ENCODE measurements at regions not wholly inside any gene's neighbourhood (a gene's known extent, or its start where the extent isn't known, plus 50 kb on each side); places are given as distances from the start of the nearest gene placed in this dataset.

DNA sequence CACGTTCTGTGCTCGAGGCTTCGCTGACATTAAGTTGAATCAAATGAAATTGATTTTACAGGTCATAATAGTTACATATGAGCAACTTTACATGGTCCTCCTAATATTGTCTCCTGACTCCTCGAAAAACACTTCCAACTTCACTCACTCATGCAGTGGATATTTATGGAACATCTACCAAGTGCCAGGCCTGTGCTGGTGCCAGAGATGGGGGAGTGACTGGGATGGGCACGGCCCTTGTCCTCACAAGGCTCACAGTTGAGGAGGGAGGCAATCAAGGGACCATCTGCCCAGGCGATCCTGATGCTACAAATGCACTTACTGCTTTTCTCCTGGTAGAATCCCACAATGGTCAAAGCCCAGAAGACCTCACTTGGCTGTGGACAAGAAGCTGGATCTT is 426.4 kb downstream of the PREX1 start:
- TF ChIP-seq, protein P1, sequence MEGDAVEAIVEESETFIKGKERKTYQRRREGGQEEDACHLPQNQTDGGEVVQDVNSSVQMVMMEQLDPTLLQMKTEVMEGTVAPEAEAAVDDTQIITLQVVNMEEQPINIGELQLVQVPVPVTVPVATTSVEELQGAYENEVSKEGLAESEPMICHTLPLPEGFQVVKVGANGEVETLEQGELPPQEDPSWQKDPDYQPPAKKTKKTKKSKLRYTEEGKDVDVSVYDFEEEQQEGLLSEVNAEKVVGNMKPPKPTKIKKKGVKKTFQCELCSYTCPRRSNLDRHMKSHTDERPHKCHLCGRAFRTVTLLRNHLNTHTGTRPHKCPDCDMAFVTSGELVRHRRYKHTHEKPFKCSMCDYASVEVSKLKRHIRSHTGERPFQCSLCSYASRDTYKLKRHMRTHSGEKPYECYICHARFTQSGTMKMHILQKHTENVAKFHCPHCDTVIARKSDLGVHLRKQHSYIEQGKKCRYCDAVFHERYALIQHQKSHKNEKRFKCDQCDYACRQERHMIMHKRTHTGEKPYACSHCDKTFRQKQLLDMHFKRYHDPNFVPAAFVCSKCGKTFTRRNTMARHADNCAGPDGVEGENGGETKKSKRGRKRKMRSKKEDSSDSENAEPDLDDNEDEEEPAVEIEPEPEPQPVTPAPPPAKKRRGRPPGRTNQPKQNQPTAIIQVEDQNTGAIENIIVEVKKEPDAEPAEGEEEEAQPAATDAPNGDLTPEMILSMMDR (conservative IDR thresholded peaks at IDR 0.05) = no peak
- no peak for TF ChIP-seq ZFX (IDR thresholded peaks at IDR 0.05)

Data from C4-2B (cell line).